ENCODE measurements at regions not wholly inside any gene's neighbourhood (a gene's known extent, or its start where the extent isn't known, plus 50 kb on each side); places are given as distances from the start of the nearest gene placed in this dataset.

GRCh38 chr13:107475753-107476453 lies 739.4 kb downstream of the LIG4 start:
- H3K79me2 ChIP-seq (ENCODE audit: control insufficient read depth, insufficient read depth, low read length), result no peaks in the 10 kb centered on the region
- CTCF ChIA-PET, result no interaction called here
- H3K4me1 ChIP-seq (ENCODE audit: control insufficient read depth, extremely low read depth, insufficient read depth, low read length), result no peaks in the 10 kb centered on the region
- no peaks in the 10 kb centered on the region for H3K9me1 ChIP-seq (replicated peaks; ENCODE audit: control insufficient read depth, extremely low read depth, insufficient read depth, low read length)
- H4K20me1 ChIP-seq (replicated peaks; ENCODE audit: control insufficient read depth, extremely low read depth, insufficient read depth, low read length), result no peaks in the 10 kb centered on the region
- POLR2A ChIA-PET, result no interaction called here
- intact Hi-C loops (cut with micrococcal nuclease), result no loop called here
- no peak overlapping the region for H3K27ac ChIP-seq (ENCODE audit: insufficient read depth, low read depth, low read length)
- H3K36me3 ChIP-seq (ENCODE audit: control insufficient read depth in 2 of 2, extremely low read depth in 1 of 2, insufficient read depth in 2 of 2, low read length in 2 of 2), result no peaks in the 10 kb centered on the region
- H3K9ac ChIP-seq (replicated peaks; ENCODE audit: extremely low read depth, insufficient read depth, low read length), result no peak overlapping the region
- dilution Hi-C loops (cut with MboI; ENCODE audit: extremely low pct_ligation_motif_present, low sequenced_read_pairs), result no loop called here
- no TSS peak for BruUV-seq (replicated peaks)
- H3K27me3 ChIP-seq (ENCODE audit: control insufficient read depth in 2 of 2, insufficient read depth in 2 of 2, low read length in 2 of 2), result no peaks in the 10 kb centered on the region
- DNase-seq (ENCODE audit: low read depth, low spot score) (no peak), FAIRE-seq (no peak)
- TF ChIP-seq POLR2A (IDR thresholded peaks at IDR 0.05; ENCODE audit: low read depth, low read length) (no peak), CTCF (IDR thresholded peaks at IDR 0.05; ENCODE audit: extremely low read depth in 1 of 2, insufficient read depth in 1 of 2, low read depth in 1 of 2, low read length in 2 of 2) (no peak), GATA2 (IDR thresholded peaks at IDR 0.05; ENCODE audit: insufficient read depth, insufficient read length, low read depth, low read length) (no peak), EZH2 (IDR thresholded peaks at IDR 0.05; ENCODE audit: borderline replicate concordance, low read depth, low read length, severe bottlenecking) (no peak), FOS (IDR thresholded peaks at IDR 0.05; ENCODE audit: borderline replicate concordance, insufficient read depth, low read length) (no peak), JUN (IDR thresholded peaks at IDR 0.05; ENCODE audit: borderline replicate concordance, insufficient read depth, insufficient read length, low read depth) (no peak), POLR2AphosphoS5 (IDR thresholded peaks at IDR 0.05; ENCODE audit: insufficient read depth, low read depth, low read length) (no peak)
- TF ChIP-seq, protein P1, sequence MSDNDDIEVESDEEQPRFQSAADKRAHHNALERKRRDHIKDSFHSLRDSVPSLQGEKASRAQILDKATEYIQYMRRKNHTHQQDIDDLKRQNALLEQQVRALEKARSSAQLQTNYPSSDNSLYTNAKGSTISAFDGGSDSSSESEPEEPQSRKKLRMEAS (IDR thresholded peaks at IDR 0.05; ENCODE audit: insufficient read depth, insufficient read length), result no peak
- H3K4me2 ChIP-seq (ENCODE audit: insufficient read depth, low read length), result no peak overlapping the region
- no peaks in the 10 kb centered on the region for H3K9me3 ChIP-seq (replicated peaks; ENCODE audit: control insufficient read depth, insufficient read depth, low read length)
- no peak overlapping the region for H3K4me3 ChIP-seq (replicated peaks in 1 of 3; ENCODE audit: insufficient read depth in 1 of 3, low read depth in 1 of 3, low read length in 3 of 3)
- H2AFZ ChIP-seq (ENCODE audit: low read depth, low read length), result no peak overlapping the region
